Adrenal gland (tissue), 5 donors: ENCODE measurements at regions not wholly inside any gene's neighbourhood (a gene's known extent, or its start where the extent isn't known, plus 50 kb on each side); places are given as distances from the start of the nearest gene placed in this dataset.

Experiments
- CTCF ChIP-seq, 6 experiments: fragments of 450-650 bp in 4 of 6; fragments of 200-600 bp in 2 of 6; sonication (generic) in 1 of 6; IDR thresholded peaks; 1 replicate in 5 of 6; 2 replicates in 1 of 6; pipeline versions ENCODE4 v1.5.1 to v1.8.0; 2016 to 2021; ENCODE audit warnings: antibody characterized with exemption in 6 of 6, mild to moderate bottlenecking in 2 of 6, moderate library complexity in 1 of 6
- POLR2A ChIP-seq, 2 donors: fragments of 450-650 bp; IDR thresholded peaks; one replicate each; pipeline ENCODE4 v1.6.1; 2017; ENCODE audit warnings: antibody characterized with exemption in 2 of 2, mild to moderate bottlenecking in 2 of 2, moderate library complexity in 1 of 2
- donor health status: DM: no; HTN: no; CAD: no.

GRCh38 chr12:65630555-65630954 lies 193.7 kb upstream of the HMGA2 start:
- TF ChIP-seq CTCF (IDR thresholded peaks at IDR 0.05) = no peak
- no peak for TF ChIP-seq POLR2A (IDR thresholded peaks at IDR 0.05)
